GM13976 (cell line): ENCODE measurements at regions not wholly inside any gene's neighbourhood (a gene's known extent, or its start where the extent isn't known, plus 50 kb on each side); places are given as distances from the start of the nearest gene placed in this dataset.

Experiments
- DNase-seq: peaks from one replicate; pipeline ENCODE4 v3.0.0; 2012; ENCODE audit warnings: low spot score
- in situ Hi-C: fragments of 300-500 bp; cut with MboI; formaldehyde crosslinking; loops from one replicate; pipeline ENCODE4 v1.12.0; 2022; ENCODE audit warnings: low sequenced_read_pairs, mixed read lengths, inconsistent platforms; ENCODE audit not compliant: unreplicated experiment
- TF ChIP-seq, protein P1 (sequence below): IDR thresholded peaks from 2 replicates; pipeline ENCODE4 v1.5.1; 2012; ENCODE audit warnings: borderline replicate concordance, mild to moderate bottlenecking; ENCODE audit not compliant: insufficient read depth; ENCODE audit errors: extremely low read depth, missing control alignments, control extremely low read depth

DNA sequence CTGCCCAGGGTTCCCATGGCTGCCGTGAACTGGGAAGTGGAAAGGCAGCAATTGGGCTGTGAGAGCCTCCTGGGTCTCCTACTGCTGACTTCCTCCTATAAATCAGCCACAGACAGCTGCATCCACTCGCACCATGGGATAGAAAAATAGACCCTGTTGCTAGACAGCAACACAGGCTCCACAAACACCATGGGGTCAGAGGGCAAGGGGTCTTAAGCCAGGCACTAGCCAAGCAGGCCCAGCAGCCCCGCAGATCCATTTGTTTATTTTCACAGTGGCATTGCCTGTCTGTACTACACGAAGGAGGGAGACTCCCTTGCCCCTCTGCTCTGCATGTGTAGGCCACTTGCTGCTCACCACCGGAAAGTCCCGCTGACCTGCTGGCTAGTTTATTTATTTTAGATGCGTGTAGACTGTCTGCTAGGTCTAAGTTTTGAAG lies 139.8 kb downstream of the DACT1 start:
- in situ Hi-C loops = no loop called here
- TF ChIP-seq, protein P1, sequence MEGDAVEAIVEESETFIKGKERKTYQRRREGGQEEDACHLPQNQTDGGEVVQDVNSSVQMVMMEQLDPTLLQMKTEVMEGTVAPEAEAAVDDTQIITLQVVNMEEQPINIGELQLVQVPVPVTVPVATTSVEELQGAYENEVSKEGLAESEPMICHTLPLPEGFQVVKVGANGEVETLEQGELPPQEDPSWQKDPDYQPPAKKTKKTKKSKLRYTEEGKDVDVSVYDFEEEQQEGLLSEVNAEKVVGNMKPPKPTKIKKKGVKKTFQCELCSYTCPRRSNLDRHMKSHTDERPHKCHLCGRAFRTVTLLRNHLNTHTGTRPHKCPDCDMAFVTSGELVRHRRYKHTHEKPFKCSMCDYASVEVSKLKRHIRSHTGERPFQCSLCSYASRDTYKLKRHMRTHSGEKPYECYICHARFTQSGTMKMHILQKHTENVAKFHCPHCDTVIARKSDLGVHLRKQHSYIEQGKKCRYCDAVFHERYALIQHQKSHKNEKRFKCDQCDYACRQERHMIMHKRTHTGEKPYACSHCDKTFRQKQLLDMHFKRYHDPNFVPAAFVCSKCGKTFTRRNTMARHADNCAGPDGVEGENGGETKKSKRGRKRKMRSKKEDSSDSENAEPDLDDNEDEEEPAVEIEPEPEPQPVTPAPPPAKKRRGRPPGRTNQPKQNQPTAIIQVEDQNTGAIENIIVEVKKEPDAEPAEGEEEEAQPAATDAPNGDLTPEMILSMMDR = no peak
- DNase-seq = no peak

DNA sequence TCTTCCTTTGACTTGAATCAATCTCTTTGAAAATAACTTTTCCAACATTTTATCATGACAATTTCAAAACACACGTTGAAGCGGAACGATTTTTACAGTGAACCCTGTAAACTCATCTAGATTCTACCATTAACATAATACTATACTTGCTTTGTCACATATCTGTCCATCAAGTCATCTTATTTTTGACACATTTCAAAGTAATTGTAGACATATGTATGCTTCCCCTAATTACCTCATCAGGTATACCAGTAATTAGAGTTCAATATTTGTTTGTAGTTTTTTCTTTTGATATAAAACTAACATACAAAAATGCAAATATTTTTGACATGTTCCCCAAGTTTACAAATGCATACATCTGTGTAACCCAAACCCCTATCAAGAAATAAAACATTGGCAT lies 140.4 kb downstream of the DACT1 start:
- in situ Hi-C loops = no loop called here
- TF ChIP-seq, protein P1 = no peak
- no peak for DNase-seq

DNA sequence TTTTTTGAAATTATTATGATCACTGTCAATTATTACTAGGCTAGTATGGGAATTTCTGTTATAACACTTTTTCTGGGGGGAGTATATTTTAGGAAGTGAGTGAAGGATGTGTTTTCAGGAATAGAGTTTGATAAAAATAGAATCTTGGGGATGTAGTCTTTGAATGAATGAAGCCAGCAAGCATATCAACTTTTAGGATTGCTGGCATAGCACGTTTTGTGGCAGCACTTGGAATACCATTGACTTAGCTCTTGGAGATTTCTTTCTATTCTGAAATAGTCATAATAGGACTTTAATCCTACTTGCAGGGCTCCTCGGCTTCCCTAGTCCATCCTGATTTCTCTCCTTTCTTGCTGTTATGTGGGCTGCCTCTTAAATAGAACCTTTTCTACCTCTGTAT lies 141.6 kb downstream of the DACT1 start:
- in situ Hi-C loops = no loop called here
- no peak for DNase-seq
- TF ChIP-seq, protein P1 = no peak

DNA sequence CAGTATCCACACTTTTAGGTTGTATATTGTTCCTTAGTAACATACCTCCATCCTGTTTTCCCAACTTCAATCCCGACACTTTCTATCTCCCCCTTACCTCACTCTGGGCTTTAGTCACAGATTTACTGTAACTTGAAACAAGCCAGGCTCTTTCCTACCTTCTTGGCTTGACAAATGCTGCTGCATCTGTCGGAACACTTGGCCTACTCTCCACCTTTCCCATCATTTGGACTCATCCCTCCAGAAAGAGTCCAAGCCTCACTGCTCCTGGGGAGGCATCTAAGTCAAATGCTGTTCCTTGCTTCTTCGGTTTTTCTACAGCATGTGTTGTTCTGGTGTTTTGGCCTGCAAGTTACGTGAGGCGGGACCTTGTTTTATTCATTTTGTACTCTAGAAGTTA lies 142.4 kb downstream of the DACT1 start:
- DNase-seq = no peak
- TF ChIP-seq, protein P1 = no peak
- in situ Hi-C loops = no loop called here

DNA sequence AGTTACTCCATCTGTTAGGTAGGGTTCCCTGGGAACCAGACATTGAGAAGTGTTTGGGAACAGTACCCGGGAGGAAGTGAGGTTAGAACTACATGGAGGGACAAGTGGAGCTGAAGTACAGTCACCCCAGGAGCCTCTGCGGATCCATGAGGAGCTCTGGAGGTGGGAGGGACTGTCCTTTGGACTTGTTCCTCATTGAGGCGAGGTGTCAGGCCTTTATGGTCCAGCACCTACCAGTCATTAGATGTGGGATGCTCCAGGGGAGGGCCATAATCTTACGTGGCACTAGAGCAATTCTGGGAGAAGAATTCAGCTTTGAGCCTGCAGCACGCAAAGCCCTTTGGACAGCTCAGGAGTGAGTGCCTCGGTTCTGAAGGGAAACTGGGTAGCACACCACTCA lies 142.8 kb downstream of the DACT1 start:
- TF ChIP-seq, protein P1 = no peak
- DNase-seq = no peak
- in situ Hi-C loops = no loop called here

DNA sequence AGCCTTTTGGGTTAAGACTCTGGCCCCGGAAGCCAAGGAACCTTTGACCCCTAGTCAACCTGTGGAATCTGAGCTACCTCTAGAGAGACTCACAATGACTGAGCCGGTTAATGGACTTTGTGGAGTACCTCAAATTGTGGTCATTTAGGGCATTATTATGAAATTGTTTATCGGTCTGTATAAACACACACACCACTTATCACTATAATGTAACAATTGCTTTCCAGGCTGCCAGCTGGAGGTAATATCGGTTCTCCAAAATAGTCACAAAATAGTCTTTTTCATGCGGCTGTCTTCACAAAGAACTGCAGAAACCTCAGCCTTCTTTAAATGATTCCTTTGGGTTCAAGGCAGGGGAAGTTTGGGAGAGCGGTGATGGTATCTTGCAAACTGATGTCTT lies 144.2 kb downstream of the DACT1 start:
- in situ Hi-C loops = no loop called here
- DNase-seq = no peak
- TF ChIP-seq, protein P1 = no peak
